Esophagus squamous epithelium (tissue), 5 donors: ENCODE measurements at regions not wholly inside any gene's neighbourhood (a gene's known extent, or its start where the extent isn't known, plus 50 kb on each side); places are given as distances from the start of the nearest gene placed in this dataset.

Source experiments
- DNase-seq: peaks from one replicate; lab custom pipeline; 2025; lab: John Stamatoyannopoulos, UW
- H3K27ac ChIP-seq, 4 donors: fragments of 200-600 bp; sonication (generic); one replicate each; pipeline ENCODE4 v1.5.1; 2016 to 2019; ENCODE audit warnings: mild to moderate bottlenecking in 1 of 4
- H3K27me3 ChIP-seq, 4 donors: fragments of 200-600 bp; sonication (generic); 1 replicate in 3 of 4; 2 replicates in 1 of 4; pipeline versions ENCODE4 v1.5.1 to v1.6.0; 2017 to 2021; ENCODE audit warnings: antibody characterized with exemption in 1 of 4
- H3K36me3 ChIP-seq, 3 donors: fragments of 200-600 bp; sonication (generic); one replicate each; pipeline ENCODE4 v1.5.1; 2016 to 2019
- H3K4me1 ChIP-seq, 3 donors: fragments of 200-600 bp; sonication (generic); one replicate each; pipeline ENCODE4 v1.5.1; 2017 to 2019
- H3K4me3 ChIP-seq, 4 donors: fragments of 200-600 bp; sonication (generic); 1 replicate in 3 of 4; 2 replicates in 1 of 4; pipeline ENCODE4 v1.5.1; 2016 to 2019; ENCODE audit warnings: mild to moderate bottlenecking in 2 of 4, moderate library complexity in 1 of 4
- H3K9me3 ChIP-seq, 3 donors: fragments of 200-600 bp; sonication (generic); one replicate each; pipeline ENCODE4 v1.5.1; 2016 to 2019
- POLR2A ChIP-seq, 4 donors: fragments of 450-650 bp; IDR thresholded peaks; one replicate each; pipeline ENCODE4 v1.6.1; 2017; ENCODE audit warnings: antibody characterized with exemption in 4 of 4, mild to moderate bottlenecking in 4 of 4, moderate library complexity in 3 of 4
- WGBS, 2 donors: methylation state at CpG; one replicate each; pipeline ENCODE4 v1.1.5; 2018; 5-methylcytosine and 5-hydroxymethylcytosine counted together
- intact Hi-C: fragments of 100-400 bp; cut with DNase I; formaldehyde crosslinking; loops from one replicate; pipeline ENCODE4 v1.15.0; 2022
- TF ChIP-seq, protein P1 (sequence below), 6 experiments: fragments of 450-650 bp in 4 of 6; fragments of 200-600 bp in 2 of 6; sonication (generic) in 2 of 6; IDR thresholded peaks; one replicate each; pipeline ENCODE4 v1.5.1; 2016 to 2019; ENCODE audit warnings: antibody characterized with exemption in 6 of 6, mild to moderate bottlenecking in 4 of 6, moderate library complexity in 4 of 6
- donor health status: DM: yes; HTN: yes; CAD: no.

- TF ChIP-seq POLR2A (IDR thresholded peaks at IDR 0.05): no peak
- TF ChIP-seq, protein P1, sequence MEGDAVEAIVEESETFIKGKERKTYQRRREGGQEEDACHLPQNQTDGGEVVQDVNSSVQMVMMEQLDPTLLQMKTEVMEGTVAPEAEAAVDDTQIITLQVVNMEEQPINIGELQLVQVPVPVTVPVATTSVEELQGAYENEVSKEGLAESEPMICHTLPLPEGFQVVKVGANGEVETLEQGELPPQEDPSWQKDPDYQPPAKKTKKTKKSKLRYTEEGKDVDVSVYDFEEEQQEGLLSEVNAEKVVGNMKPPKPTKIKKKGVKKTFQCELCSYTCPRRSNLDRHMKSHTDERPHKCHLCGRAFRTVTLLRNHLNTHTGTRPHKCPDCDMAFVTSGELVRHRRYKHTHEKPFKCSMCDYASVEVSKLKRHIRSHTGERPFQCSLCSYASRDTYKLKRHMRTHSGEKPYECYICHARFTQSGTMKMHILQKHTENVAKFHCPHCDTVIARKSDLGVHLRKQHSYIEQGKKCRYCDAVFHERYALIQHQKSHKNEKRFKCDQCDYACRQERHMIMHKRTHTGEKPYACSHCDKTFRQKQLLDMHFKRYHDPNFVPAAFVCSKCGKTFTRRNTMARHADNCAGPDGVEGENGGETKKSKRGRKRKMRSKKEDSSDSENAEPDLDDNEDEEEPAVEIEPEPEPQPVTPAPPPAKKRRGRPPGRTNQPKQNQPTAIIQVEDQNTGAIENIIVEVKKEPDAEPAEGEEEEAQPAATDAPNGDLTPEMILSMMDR (IDR thresholded peaks at IDR 0.05): no peak
- Histone ChIP-seq H3K4me1 (peaks cover 0 to 15% (median 0%) of the 10 kb centered on the region in 3 donors), H3K27ac (no peak overlapping the region), H3K36me3 (no peaks in the 10 kb centered on the region), H3K27me3 (no peaks in the 10 kb centered on the region), H3K9me3 (no peaks in the 10 kb centered on the region), H3K4me3 (no peak overlapping the region)
- DNase-seq: no peak
- intact Hi-C loops: no loop called here
- 72 to 76% methylated on average over 12 to 17 of the region's 18 CpGs for WGBS, 2 donors
Measured at GRCh38 chr22:27504360-27505253, 296.9 kb downstream of the MN1 start.

- no peaks in the 10 kb centered on the region for H3K9me3 ChIP-seq
- H3K27ac ChIP-seq: no peak overlapping the region
- no peak overlapping the region for H3K4me3 ChIP-seq
- H3K27me3 ChIP-seq: no peaks in the 10 kb centered on the region
- no peak for TF ChIP-seq POLR2A (IDR thresholded peaks at IDR 0.05)
- TF ChIP-seq, protein P1 (IDR thresholded peaks at IDR 0.05): no peak
- intact Hi-C loops: no loop called here
- DNase-seq: no peak
- WGBS, 2 donors: 46% methylated on average over 2 of the region's 2 CpGs; no CpG with 5 or more reads in 1 of the 2 donors
- peaks cover 4 to 23% (median 4%) of the 10 kb centered on the region in 3 donors for H3K4me1 ChIP-seq
- H3K36me3 ChIP-seq: no peaks in the 10 kb centered on the region
Measured at GRCh38 chr22:27507111-27507611, 294.4 kb downstream of the MN1 start.

DNA sequence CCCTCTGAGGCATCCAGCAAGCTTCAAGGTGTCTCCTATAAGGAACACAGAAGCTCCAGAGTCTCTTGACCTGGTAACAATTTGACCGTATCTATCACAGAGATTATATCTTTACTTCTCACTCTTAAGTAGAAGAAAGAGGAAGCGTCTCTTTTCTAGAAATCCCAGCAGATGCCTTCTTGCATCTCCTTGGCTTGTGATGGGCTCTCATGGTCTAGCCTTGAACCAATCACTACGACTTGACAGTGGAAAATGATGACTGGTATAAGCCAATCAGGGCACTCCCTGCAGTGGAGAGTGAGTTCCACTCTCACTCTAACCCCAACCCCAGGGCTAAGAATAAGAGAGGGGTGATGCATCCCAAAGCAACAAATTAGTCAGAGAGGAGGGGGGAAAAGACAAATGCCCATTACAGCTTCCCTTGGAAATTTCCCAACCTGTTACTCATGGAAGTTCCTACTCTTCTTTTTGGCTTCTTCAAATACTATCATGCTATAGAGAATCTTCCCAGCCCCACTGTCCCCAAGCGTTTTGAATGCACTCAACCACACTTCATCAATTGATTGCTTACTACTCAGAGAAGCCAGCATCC, 293.5 kb downstream of the MN1 start:
- peaks cover 8 to 32% (median 12%) of the 10 kb centered on the region in 3 donors for H3K4me1 ChIP-seq
- no peak overlapping the region for H3K27ac ChIP-seq
- DNase-seq: no peak
- no peaks in the 10 kb centered on the region for H3K36me3 ChIP-seq
- H3K27me3 ChIP-seq: no peaks in the 10 kb centered on the region
- H3K9me3 ChIP-seq: no peaks in the 10 kb centered on the region
- no peak overlapping the region for H3K4me3 ChIP-seq
- intact Hi-C loops: no loop called here
- no peak for TF ChIP-seq POLR2A (IDR thresholded peaks at IDR 0.05)
- TF ChIP-seq, protein P1 (IDR thresholded peaks at IDR 0.05): no peak
- WGBS, 2 donors: 78 to 79% methylated on average over 4 of the region's 4 CpGs

GRCh38 chr22:27509132-27509920, 292.2 kb downstream of the MN1 start:
- 59 to 75% methylated on average over 3 of the region's 3 CpGs for WGBS, 2 donors
- Histone ChIP-seq H3K9me3 (no peaks in the 10 kb centered on the region), H3K27ac (no peak overlapping the region), H3K4me3 (no peak overlapping the region), H3K36me3 (no peaks in the 10 kb centered on the region), H3K4me1 (peaks cover 8 to 34% (median 12%) of the 10 kb centered on the region in 3 donors), H3K27me3 (no peaks in the 10 kb centered on the region)
- TF ChIP-seq POLR2A (IDR thresholded peaks at IDR 0.05): no peak
- TF ChIP-seq, protein P1 (IDR thresholded peaks at IDR 0.05): no peak
- intact Hi-C loops: no loop called here
- DNase-seq: no peak
